ENCODE measurements at regions not wholly inside any gene's neighbourhood (a gene's known extent, or its start where the extent isn't known, plus 50 kb on each side); places are given as distances from the start of the nearest gene placed in this dataset.
"Not testable (repeated sequence)": the region's sequence is repeated elsewhere in the genome, so short reads cannot be mapped to it uniquely, and the experiment has no call there.

DNA sequence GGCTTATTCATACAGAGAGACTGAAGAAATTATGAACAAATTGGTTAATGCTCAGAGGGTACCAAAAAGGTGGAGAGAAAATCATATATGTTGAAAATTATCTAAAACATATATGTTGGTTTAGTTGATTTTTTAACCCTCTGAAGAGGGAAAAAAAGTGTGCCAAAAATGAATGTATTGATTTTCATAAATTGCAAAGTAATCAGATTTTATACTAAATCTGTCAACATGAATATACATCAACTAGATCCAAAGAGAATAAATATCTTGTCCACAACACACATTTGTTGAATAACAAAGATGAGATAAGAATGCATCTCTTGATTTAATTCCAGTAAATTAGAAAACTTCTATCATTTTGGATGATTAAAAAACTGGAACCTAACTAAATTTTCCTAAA is 125.3 kb upstream of the TACR3 start:
- Histone ChIP-seq H3K27ac (ENCODE audit: low read length) (no peak overlapping the region), H3K36me3 (ENCODE audit: control insufficient read depth, low read depth, low read length) (no peaks in the 10 kb centered on the region), H3K9ac (ENCODE audit: low read length) (no peak overlapping the region), H3K27me3 (ENCODE audit: control insufficient read depth, insufficient read depth, low read length) (no peaks in the 10 kb centered on the region), H3K9me3 (ENCODE audit: control insufficient read depth, low read depth, low read length) (no peaks in the 10 kb centered on the region), H3K4me3 (ENCODE audit: low read length) (no peak overlapping the region), H3K4me1 (ENCODE audit: control insufficient read depth, low read depth, low read length) (no peaks in the 10 kb centered on the region)

DNA sequence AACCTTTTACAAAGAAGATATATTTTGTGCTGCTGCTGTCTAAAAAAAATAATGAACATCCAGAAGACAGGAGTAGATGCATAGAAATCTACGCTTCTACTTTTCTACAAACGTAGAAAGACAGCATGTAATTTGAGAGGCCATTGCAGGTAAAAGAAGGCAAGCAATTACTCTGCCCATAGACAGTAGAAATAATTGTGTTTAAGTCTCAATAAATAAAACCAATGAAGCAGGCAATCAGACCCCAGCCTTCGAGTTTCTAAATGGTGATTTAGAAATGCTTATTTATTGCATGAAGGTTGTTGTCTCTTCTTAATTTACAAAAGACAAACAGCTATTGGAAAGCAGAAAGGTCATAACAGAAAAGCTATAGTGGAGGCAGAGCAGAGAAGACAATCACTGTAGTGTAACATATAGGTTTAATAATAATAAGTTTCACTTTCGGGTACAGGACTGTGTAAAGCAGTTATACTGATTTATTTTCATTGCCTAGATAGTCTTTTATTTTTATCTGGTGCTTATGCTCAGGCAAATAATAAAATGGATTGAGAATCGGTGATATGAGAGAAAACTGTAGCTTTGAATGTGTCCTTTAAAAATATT is 123.0 kb upstream of the TACR3 start:
- H3K4me3 ChIP-seq (ENCODE audit: low read length): no peak overlapping the region
- no peak overlapping the region for H3K27ac ChIP-seq (ENCODE audit: low read length)
- H3K36me3 ChIP-seq (ENCODE audit: control insufficient read depth, low read depth, low read length): no peaks in the 10 kb centered on the region
- no peaks in the 10 kb centered on the region for H3K4me1 ChIP-seq (ENCODE audit: control insufficient read depth, low read depth, low read length)
- H3K9me3 ChIP-seq (ENCODE audit: control insufficient read depth, low read depth, low read length): no peaks in the 10 kb centered on the region
- no peaks in the 10 kb centered on the region for H3K27me3 ChIP-seq (ENCODE audit: control insufficient read depth, insufficient read depth, low read length)
- H3K9ac ChIP-seq (ENCODE audit: low read length): no peak overlapping the region

GRCh38 chr4:103842076-103842475 is 122.3 kb upstream of the TACR3 start:
- Histone ChIP-seq H3K9me3 (ENCODE audit: control insufficient read depth, low read depth, low read length) (no peaks in the 10 kb centered on the region), H3K36me3 (ENCODE audit: control insufficient read depth, low read depth, low read length) (no peaks in the 10 kb centered on the region), H3K4me1 (ENCODE audit: control insufficient read depth, low read depth, low read length) (no peaks in the 10 kb centered on the region), H3K27ac (ENCODE audit: low read length) (no peak overlapping the region), H3K4me3 (ENCODE audit: low read length) (no peak overlapping the region), H3K9ac (ENCODE audit: low read length) (no peak overlapping the region), H3K27me3 (ENCODE audit: control insufficient read depth, insufficient read depth, low read length) (no peaks in the 10 kb centered on the region)

- H3K4me1 ChIP-seq (ENCODE audit: control insufficient read depth, low read depth, low read length); H3K9ac ChIP-seq (ENCODE audit: low read length); H3K27me3 ChIP-seq (ENCODE audit: control insufficient read depth, insufficient read depth, low read length); H3K36me3 ChIP-seq (ENCODE audit: control insufficient read depth, low read depth, low read length); H3K9me3 ChIP-seq (ENCODE audit: control insufficient read depth, low read depth, low read length); H3K4me3 ChIP-seq (ENCODE audit: low read length); H3K27ac ChIP-seq (ENCODE audit: low read length): not testable (repeated sequence)
Observed at GRCh38 chr4:103810308-103810707, 90.5 kb upstream of the TACR3 start.

- Histone ChIP-seq H3K27me3 (ENCODE audit: control insufficient read depth, insufficient read depth, low read length) (no peaks in the 10 kb centered on the region), H3K27ac (ENCODE audit: low read length) (no peak overlapping the region), H3K36me3 (ENCODE audit: control insufficient read depth, low read depth, low read length) (no peaks in the 10 kb centered on the region), H3K9me3 (ENCODE audit: control insufficient read depth, low read depth, low read length) (peaks cover 6% of the 10 kb centered on the region), H3K9ac (ENCODE audit: low read length) (no peak overlapping the region), H3K4me1 (ENCODE audit: control insufficient read depth, low read depth, low read length) (no peaks in the 10 kb centered on the region), H3K4me3 (ENCODE audit: low read length) (no peak overlapping the region)
Observed at GRCh38 chr4:103802766-103803165, 83.0 kb upstream of the TACR3 start.

GRCh38 chr4:103787057-103787456 is 67.3 kb upstream of the TACR3 start:
- Histone ChIP-seq H3K4me3 (ENCODE audit: low read length) (no peak overlapping the region), H3K27ac (ENCODE audit: low read length) (no peak overlapping the region), H3K36me3 (ENCODE audit: control insufficient read depth, low read depth, low read length) (no peaks in the 10 kb centered on the region), H3K9me3 (ENCODE audit: control insufficient read depth, low read depth, low read length) (no peaks in the 10 kb centered on the region), H3K9ac (ENCODE audit: low read length) (no peak overlapping the region), H3K4me1 (ENCODE audit: control insufficient read depth, low read depth, low read length) (no peaks in the 10 kb centered on the region), H3K27me3 (ENCODE audit: control insufficient read depth, insufficient read depth, low read length) (no peaks in the 10 kb centered on the region)

GRCh38 chr4:103786593-103786992 is 66.8 kb upstream of the TACR3 start:
- no peaks in the 10 kb centered on the region for H3K27me3 ChIP-seq (ENCODE audit: control insufficient read depth, insufficient read depth, low read length)
- H3K4me3 ChIP-seq (ENCODE audit: low read length): no peak overlapping the region
- no peaks in the 10 kb centered on the region for H3K9me3 ChIP-seq (ENCODE audit: control insufficient read depth, low read depth, low read length)
- no peak overlapping the region for H3K9ac ChIP-seq (ENCODE audit: low read length)
- no peaks in the 10 kb centered on the region for H3K4me1 ChIP-seq (ENCODE audit: control insufficient read depth, low read depth, low read length)
- H3K36me3 ChIP-seq (ENCODE audit: control insufficient read depth, low read depth, low read length): no peaks in the 10 kb centered on the region
- H3K27ac ChIP-seq (ENCODE audit: low read length): no peak overlapping the region

DNA sequence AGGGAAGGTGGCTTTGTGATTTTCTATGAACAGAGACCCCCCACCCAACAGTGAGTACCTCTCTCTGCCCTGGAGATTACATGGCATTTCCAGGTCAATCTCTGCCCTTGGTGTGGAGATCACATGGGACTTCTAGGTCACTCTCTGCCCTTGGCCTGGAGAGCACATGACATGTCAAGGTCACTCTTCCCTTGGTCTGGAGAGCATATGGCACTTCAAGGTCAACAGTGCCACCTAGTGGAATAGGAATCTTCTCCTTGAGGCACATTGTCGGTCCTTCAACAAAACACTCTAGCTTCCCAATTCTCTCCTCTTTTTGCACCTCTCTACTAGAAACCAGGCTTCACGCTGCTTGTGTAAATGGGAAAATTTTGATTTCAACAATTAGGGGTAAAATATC is 66.2 kb upstream of the TACR3 start:
- Histone ChIP-seq H3K9ac (ENCODE audit: low read length) (no peak overlapping the region), H3K27ac (ENCODE audit: low read length) (no peak overlapping the region), H3K4me3 (ENCODE audit: low read length) (no peak overlapping the region)

GRCh38 chr4:103778221-103778620 is 58.4 kb upstream of the TACR3 start:
- H3K4me3 ChIP-seq (ENCODE audit: low read length): no peak overlapping the region
- peaks cover 18% of the 10 kb centered on the region for H3K4me1 ChIP-seq (ENCODE audit: control insufficient read depth, low read depth, low read length)
- no peaks in the 10 kb centered on the region for H3K36me3 ChIP-seq (ENCODE audit: control insufficient read depth, low read depth, low read length)
- no peak overlapping the region for H3K9ac ChIP-seq (ENCODE audit: low read length)
- peaks cover 9% of the 10 kb centered on the region for H3K27me3 ChIP-seq (ENCODE audit: control insufficient read depth, insufficient read depth, low read length)
- H3K9me3 ChIP-seq (ENCODE audit: control insufficient read depth, low read depth, low read length): no peaks in the 10 kb centered on the region
- no peak overlapping the region for H3K27ac ChIP-seq (ENCODE audit: low read length)

More for the DNA sequence above, 66.2 kb upstream of the TACR3 start:
- no peaks in the 10 kb centered on the region for H3K27me3 ChIP-seq (ENCODE audit: control insufficient read depth, insufficient read depth, low read length)
- H3K4me1 ChIP-seq (ENCODE audit: control insufficient read depth, low read depth, low read length): no peaks in the 10 kb centered on the region
- no peaks in the 10 kb centered on the region for H3K9me3 ChIP-seq (ENCODE audit: control insufficient read depth, low read depth, low read length)
- no peaks in the 10 kb centered on the region for H3K36me3 ChIP-seq (ENCODE audit: control insufficient read depth, low read depth, low read length)

- no peak overlapping the region for H3K27ac ChIP-seq (ENCODE audit: low read length)
- H3K4me3 ChIP-seq (ENCODE audit: low read length): no peak overlapping the region
Observed at GRCh38 chr4:103774326-103774825, 54.6 kb upstream of the TACR3 start.

GRCh38 chr4:103773691-103774231 is 54.0 kb upstream of the TACR3 start:
- H3K4me3 ChIP-seq (ENCODE audit: low read length): no peak overlapping the region
- H3K27ac ChIP-seq (ENCODE audit: low read length): no peak overlapping the region

More at GRCh38 chr4:103774326-103774825, 54.6 kb upstream of the TACR3 start:
- H3K27me3 ChIP-seq (ENCODE audit: control insufficient read depth, insufficient read depth, low read length): peaks cover 7% of the 10 kb centered on the region
- H3K4me1 ChIP-seq (ENCODE audit: control insufficient read depth, low read depth, low read length): peaks cover 19% of the 10 kb centered on the region
- H3K9ac ChIP-seq (ENCODE audit: low read length): no peak overlapping the region
- no peaks in the 10 kb centered on the region for H3K9me3 ChIP-seq (ENCODE audit: control insufficient read depth, low read depth, low read length)
- no peaks in the 10 kb centered on the region for H3K36me3 ChIP-seq (ENCODE audit: control insufficient read depth, low read depth, low read length)

More at GRCh38 chr4:103773691-103774231, 54.0 kb upstream of the TACR3 start:
- Histone ChIP-seq H3K9ac (ENCODE audit: low read length) (no peak overlapping the region), H3K27me3 (ENCODE audit: control insufficient read depth, insufficient read depth, low read length) (peaks cover under 1% of the 10 kb centered on the region), H3K36me3 (ENCODE audit: control insufficient read depth, low read depth, low read length) (no peaks in the 10 kb centered on the region), H3K4me1 (ENCODE audit: control insufficient read depth, low read depth, low read length) (peaks cover 19% of the 10 kb centered on the region), H3K9me3 (ENCODE audit: control insufficient read depth, low read depth, low read length) (no peaks in the 10 kb centered on the region)

All from iPS-18a (cell line).